ENCODE measurements at regions not wholly inside any gene's neighbourhood (a gene's known extent, or its start where the extent isn't known, plus 50 kb on each side); places are given as distances from the start of the nearest gene placed in this dataset.
A peak's percentile ranks its signal among the peaks of the same experiment; 100 is the strongest.

GRCh38 chr11:28447226-28447625, 339.0 kb downstream of the METTL15 start:
- no peak overlapping the region for H2BK5ac ChIP-seq (ENCODE audit: low read depth, low read length, poor library complexity)
- H4K12ac ChIP-seq (ENCODE audit: low read depth, low read length) = no peak overlapping the region
- H3K79me2 ChIP-seq (ENCODE audit: control insufficient read depth, insufficient read depth, low read length, poor library complexity) = no peaks in the 10 kb centered on the region
- DNase-seq = no peak
- no peak overlapping the region for H3K4me2 ChIP-seq (ENCODE audit: low read length)
- no peak overlapping the region for H3K14ac ChIP-seq (ENCODE audit: low read length)
- no peak overlapping the region for H3K18ac ChIP-seq (ENCODE audit: low read length)
- no peak overlapping the region for H2BK120ac ChIP-seq (ENCODE audit: insufficient read depth, low read length, poor library complexity)
- H3K27ac ChIP-seq (ENCODE audit: low read depth, low read length) = no peak overlapping the region
- H2AK5ac ChIP-seq (ENCODE audit: low read length) = no peak overlapping the region
- no peak overlapping the region for H3K9ac ChIP-seq (ENCODE audit: low read length)
- H3K9me3 ChIP-seq (ENCODE audit: insufficient read depth, low read depth, low read length) = no peaks in the 10 kb centered on the region
- no peak overlapping the region for H2AFZ ChIP-seq (ENCODE audit: insufficient read depth, low read length, poor library complexity)
- H3K4me3 ChIP-seq (ENCODE audit: low read depth, low read length) = no peak overlapping the region
- H3K36me3 ChIP-seq (ENCODE audit: control insufficient read depth in 1 of 2, insufficient read depth in 2 of 2, low read length in 2 of 2) = no peaks in the 10 kb centered on the region
- no peak overlapping the region for H3K4ac ChIP-seq (ENCODE audit: low read depth, low read length)
- no peaks in the 10 kb centered on the region for H3K79me1 ChIP-seq (ENCODE audit: low read length)
- no peaks in the 10 kb centered on the region for H3K4me1 ChIP-seq (ENCODE audit: control insufficient read depth in 1 of 2, insufficient read depth in 2 of 2, low read length in 2 of 2)
- no peaks in the 10 kb centered on the region for H3K27me3 ChIP-seq (ENCODE audit: insufficient read depth, low read length)
- H3K23ac ChIP-seq (ENCODE audit: low read length) = no peak overlapping the region
- no CpG with 5 or more reads among the region's 1 CpG for WGBS (ENCODE audit: extremely low coverage, insufficient coverage, insufficient read length)
- no peak overlapping the region for H2BK12ac ChIP-seq (ENCODE audit: low read length)
- no peak overlapping the region for H4K8ac ChIP-seq (ENCODE audit: low read depth, low read length)
- H4K91ac ChIP-seq (ENCODE audit: low read depth, low read length) = no peak overlapping the region

- Histone ChIP-seq H2BK5ac (ENCODE audit: low read depth, low read length, poor library complexity) (no peak overlapping the region), H3K4me2 (ENCODE audit: low read length) (no peak overlapping the region), H3K18ac (ENCODE audit: low read length) (no peak overlapping the region), H2AFZ (ENCODE audit: insufficient read depth, low read length, poor library complexity) (no peak overlapping the region), H3K27me3 (ENCODE audit: insufficient read depth, low read length) (no peaks in the 10 kb centered on the region), H3K9me3 (ENCODE audit: insufficient read depth, low read depth, low read length) (no peaks in the 10 kb centered on the region), H3K27ac (ENCODE audit: low read depth, low read length) (no peak overlapping the region), H3K4ac (ENCODE audit: low read depth, low read length) (no peak overlapping the region), H3K9ac (ENCODE audit: low read length) (no peak overlapping the region), H3K14ac (ENCODE audit: low read length) (no peak overlapping the region), H3K79me2 (ENCODE audit: control insufficient read depth, insufficient read depth, low read length, poor library complexity) (no peaks in the 10 kb centered on the region), H2BK12ac (ENCODE audit: low read length) (no peak overlapping the region), H2AK5ac (ENCODE audit: low read length) (no peak overlapping the region), H3K79me1 (ENCODE audit: low read length) (no peaks in the 10 kb centered on the region), H3K36me3 (ENCODE audit: control insufficient read depth in 1 of 2, insufficient read depth in 2 of 2, low read length in 2 of 2) (no peaks in the 10 kb centered on the region), H3K23ac (ENCODE audit: low read length) (no peak overlapping the region), H4K12ac (ENCODE audit: low read depth, low read length) (no peak overlapping the region), H3K4me3 (ENCODE audit: low read depth, low read length) (no peak overlapping the region), H4K91ac (ENCODE audit: low read depth, low read length) (no peak overlapping the region), H2BK120ac (ENCODE audit: insufficient read depth, low read length, poor library complexity) (no peak overlapping the region), H3K4me1 (ENCODE audit: control insufficient read depth in 1 of 2, insufficient read depth in 2 of 2, low read length in 2 of 2) (no peaks in the 10 kb centered on the region), H4K8ac (ENCODE audit: low read depth, low read length) (no peak overlapping the region)
- no CpG with 5 or more reads among the region's 2 CpGs for WGBS (ENCODE audit: extremely low coverage, insufficient coverage, insufficient read length)
- DNase-seq = peak in 1 of 2 donors; percentile 27
Observed at GRCh38 chr11:28442131-28442530, 333.9 kb downstream of the METTL15 start.

- Histone ChIP-seq H3K9ac (ENCODE audit: low read length) (no peak overlapping the region), H3K79me1 (ENCODE audit: low read length) (no peaks in the 10 kb centered on the region), H3K23ac (ENCODE audit: low read length) (no peak overlapping the region), H4K12ac (ENCODE audit: low read depth, low read length) (no peak overlapping the region), H3K18ac (ENCODE audit: low read length) (no peak overlapping the region), H3K4me3 (ENCODE audit: low read depth, low read length) (no peak overlapping the region), H2BK12ac (ENCODE audit: low read length) (no peak overlapping the region), H3K4me2 (ENCODE audit: low read length) (no peak overlapping the region), H3K79me2 (ENCODE audit: control insufficient read depth, insufficient read depth, low read length, poor library complexity) (no peaks in the 10 kb centered on the region), H3K27me3 (ENCODE audit: insufficient read depth, low read length) (no peaks in the 10 kb centered on the region), H3K4me1 (ENCODE audit: control insufficient read depth in 1 of 2, insufficient read depth in 2 of 2, low read length in 2 of 2) (no peaks in the 10 kb centered on the region), H4K91ac (ENCODE audit: low read depth, low read length) (no peak overlapping the region), H3K36me3 (ENCODE audit: control insufficient read depth in 1 of 2, insufficient read depth in 2 of 2, low read length in 2 of 2) (no peaks in the 10 kb centered on the region), H2BK5ac (ENCODE audit: low read depth, low read length, poor library complexity) (no peak overlapping the region), H2AK5ac (ENCODE audit: low read length) (no peak overlapping the region), H2AFZ (ENCODE audit: insufficient read depth, low read length, poor library complexity) (no peak overlapping the region), H3K4ac (ENCODE audit: low read depth, low read length) (no peak overlapping the region), H3K9me3 (ENCODE audit: insufficient read depth, low read depth, low read length) (no peaks in the 10 kb centered on the region), H4K8ac (ENCODE audit: low read depth, low read length) (no peak overlapping the region), H3K27ac (ENCODE audit: low read depth, low read length) (no peak overlapping the region), H3K14ac (ENCODE audit: low read length) (no peak overlapping the region), H2BK120ac (ENCODE audit: insufficient read depth, low read length, poor library complexity) (no peak overlapping the region)
- no CpG with 5 or more reads among the region's 4 CpGs for WGBS (ENCODE audit: extremely low coverage, insufficient coverage, insufficient read length)
- peak in 1 of 2 donors; percentile 4 for DNase-seq
Observed at GRCh38 chr11:28439403-28439802, 331.2 kb downstream of the METTL15 start.

- Histone ChIP-seq H3K18ac (ENCODE audit: low read length) (no peak overlapping the region), H2BK5ac (ENCODE audit: low read depth, low read length, poor library complexity) (no peak overlapping the region), H4K91ac (ENCODE audit: low read depth, low read length) (no peak overlapping the region), H4K8ac (ENCODE audit: low read depth, low read length) (no peak overlapping the region), H3K9me3 (ENCODE audit: insufficient read depth, low read depth, low read length) (no peaks in the 10 kb centered on the region), H3K79me1 (ENCODE audit: low read length) (no peaks in the 10 kb centered on the region), H3K23ac (ENCODE audit: low read length) (no peak overlapping the region), H3K27ac (ENCODE audit: low read depth, low read length) (no peak overlapping the region), H3K4ac (ENCODE audit: low read depth, low read length) (no peak overlapping the region), H3K4me2 (ENCODE audit: low read length) (no peak overlapping the region), H3K27me3 (ENCODE audit: insufficient read depth, low read length) (no peaks in the 10 kb centered on the region), H2AFZ (ENCODE audit: insufficient read depth, low read length, poor library complexity) (no peak overlapping the region), H2BK120ac (ENCODE audit: insufficient read depth, low read length, poor library complexity) (no peak overlapping the region), H2AK5ac (ENCODE audit: low read length) (no peak overlapping the region), H2BK12ac (ENCODE audit: low read length) (no peak overlapping the region), H3K79me2 (ENCODE audit: control insufficient read depth, insufficient read depth, low read length, poor library complexity) (no peaks in the 10 kb centered on the region), H3K4me3 (ENCODE audit: low read depth, low read length) (no peak overlapping the region), H3K4me1 (ENCODE audit: control insufficient read depth in 1 of 2, insufficient read depth in 2 of 2, low read length in 2 of 2) (no peaks in the 10 kb centered on the region), H4K12ac (ENCODE audit: low read depth, low read length) (no peak overlapping the region), H3K14ac (ENCODE audit: low read length) (no peak overlapping the region), H3K9ac (ENCODE audit: low read length) (no peak overlapping the region), H3K36me3 (ENCODE audit: control insufficient read depth in 1 of 2, insufficient read depth in 2 of 2, low read length in 2 of 2) (no peaks in the 10 kb centered on the region)
- WGBS (ENCODE audit: extremely low coverage, insufficient coverage, insufficient read length) = no CpG with 5 or more reads among the region's 1 CpG
- no peak for DNase-seq
Observed at GRCh38 chr11:28420099-28420498, 311.9 kb downstream of the METTL15 start.

Data from trophoblast cell (in vitro differentiated cells and primary cell).